ENCODE measurements at regions not wholly inside any gene's neighbourhood (a gene's known extent, or its start where the extent isn't known, plus 50 kb on each side); places are given as distances from the start of the nearest gene placed in this dataset.

- Histone ChIP-seq H3K4ac (replicated peaks; ENCODE audit: insufficient read length, low read depth, low read length) (no peak overlapping the region), H3K36me3 (ENCODE audit: control insufficient read depth in 2 of 4, insufficient read depth in 4 of 4, low read length in 3 of 4) (no peaks in the 10 kb centered on the region), H3K56ac (replicated peaks; ENCODE audit: insufficient read length, low read depth, low read length) (no peak overlapping the region), H3K9me3 (ENCODE audit: insufficient read depth in 2 of 2, low read depth in 1 of 2, low read length in 1 of 2) (no peaks in the 10 kb centered on the region), H4K91ac (replicated peaks; ENCODE audit: insufficient read length, low read length) (peak overlapping the region; percentile 4), H3K23ac (ENCODE audit: insufficient read length) (no peak overlapping the region), H4K20me1 (replicated peaks in 1 of 2; ENCODE audit: control insufficient read depth in 1 of 2, insufficient read depth in 2 of 2, low read length in 2 of 2) (no peaks in the 10 kb centered on the region), H2BK12ac (ENCODE audit: low read depth, low read length) (peak overlapping the region; percentile 0; the same call in 1 of the 2 replicates), H3K4me3 (ENCODE audit: extremely low read depth in 1 of 4, insufficient read depth in 2 of 4, low read depth in 3 of 4, low read length in 4 of 4) (no peak overlapping the region), H2BK120ac (replicated peaks; ENCODE audit: low read depth, low read length) (no peak overlapping the region), H2BK5ac (ENCODE audit: low read depth, low read length) (no peak overlapping the region), H3K9ac (replicated peaks in 1 of 4; ENCODE audit: extremely low read depth in 1 of 4, low read depth in 3 of 4, low read length in 3 of 4) (no peak overlapping the region), H3K4me1 (replicated peaks in 1 of 4; ENCODE audit: control insufficient read depth in 3 of 4, insufficient read depth in 4 of 4, low read length in 3 of 4) (peaks cover 9 to 18% (median 12%) of the 10 kb centered on the region in 4 experiments; a peak in 6 of 7 replicates), H3K27me3 (replicated peaks in 1 of 4; ENCODE audit: control insufficient read depth in 3 of 4, extremely low read depth in 1 of 4, insufficient read depth in 3 of 4, low read length in 3 of 4) (peaks cover 0 to 3% (median 0%) of the 10 kb centered on the region in 4 experiments; a peak in 2 of 7 replicates), H3K14ac (ENCODE audit: insufficient read length) (no peak overlapping the region), H2BK20ac (ENCODE audit: low read length) (no peak overlapping the region), H3K23me2 (ENCODE audit: low read depth, low read length) (peaks cover 3% of the 10 kb centered on the region; the same call in 1 of the 2 replicates), H3K79me1 (ENCODE audit: low read depth, low read length) (no peaks in the 10 kb centered on the region), H3K4me2 (ENCODE audit: insufficient read depth in 1 of 2, low read depth in 2 of 2, low read length in 2 of 2) (peak overlapping the region; percentile 23 to 55; a peak in 2 of 4 replicates), H4K5ac (ENCODE audit: insufficient read length, low read depth, low read length) (no peak overlapping the region), H2AK5ac (ENCODE audit: low read depth, low read length) (no peak overlapping the region), H3K79me2 (ENCODE audit: control insufficient read depth in 1 of 2, insufficient read depth in 2 of 2, low read length in 2 of 2) (no peaks in the 10 kb centered on the region), H4K8ac (ENCODE audit: extremely low read depth, insufficient read depth, low read length) (no peak overlapping the region), H3K18ac (ENCODE audit: extremely low read depth, low read length) (no peak overlapping the region), H3K27ac (ENCODE audit: low read depth, low read length) (no peak overlapping the region), H2BK15ac (ENCODE audit: low read length) (no peak overlapping the region), H2AFZ (ENCODE audit: low read length) (peak overlapping the region; percentile 72; the same call in 1 of the 2 replicates)
- FAIRE-seq (no peak), DNase-seq (ENCODE audit: low read depth in 1 of 2, low spot score in 2 of 2) (no peak)
- 71% methylated on average over 11 of the region's 11 CpGs; no CpG with 5 or more reads in 1 of the 2 experiments for WGBS, 2 experiments (ENCODE audit: extremely low coverage in 1 of 2, insufficient coverage in 1 of 2, insufficient read length in 1 of 2, insufficient replicate concordance in 2 of 2, low coverage in 1 of 2, low lambda C conversion rate in 2 of 2, missing lambda C conversion rate in 1 of 2)
- ChIA-PET CTCF (ENCODE audit: partially characterized antibody) (interaction anchor here (1.2 to 2.2 kb wide), 4 partner anchors 13 to 65 kb away, joined by 3 to 10 read pairs (median 6); no protein-coding TSS in a partner anchor), POLR2A (ENCODE audit: partially characterized antibody) (interaction anchor here (0.6 to 2.0 kb wide), 5 partner anchors 8 to 148 kb away, joined by 3 to 9 read pairs (median 3); no protein-coding TSS in a partner anchor)
- no peak for TF ChIP-seq SP2 (IDR thresholded peaks at IDR 0.05; ENCODE audit: low read length)
Measured at GRCh38 chr1:22351768-22352080, 99.9 kb upstream of the ZBTB40 start.

Data from H1 (cell line).